ENCODE measurements at regions not wholly inside any gene's neighbourhood (a gene's known extent, or its start where the extent isn't known, plus 50 kb on each side); places are given as distances from the start of the nearest gene placed in this dataset.

- no peak for DNase-seq
These were observed 53.7 kb upstream of the SMAD1 start for GRCh38 chr4:145427991-145428390.

GRCh38 chr4:145427221-145427620, 54.4 kb upstream of the SMAD1 start:
- DNase-seq: no peak

GRCh38 chr4:145423017-145423708, 58.5 kb upstream of the SMAD1 start:
- DNase-seq: no peak

- no peak for DNase-seq
These were observed 60.9 kb upstream of the SMAD1 start for GRCh38 chr4:145420595-145421214.

GRCh38 chr4:145418739-145419138, 62.9 kb upstream of the SMAD1 start:
- DNase-seq: no peak

GRCh38 chr4:145417348-145418130, 64.1 kb upstream of the SMAD1 start:
- no peak for DNase-seq

- no peak for DNase-seq
These were observed 66.8 kb upstream of the SMAD1 start for GRCh38 chr4:145414841-145415240.

- no peak for DNase-seq
These were observed 67.4 kb upstream of the SMAD1 start for GRCh38 chr4:145414226-145414625.

GRCh38 chr4:145406970-145407369, 74.7 kb upstream of the SMAD1 start:
- no peak for DNase-seq

GRCh38 chr4:145404761-145405160, 76.9 kb upstream of the SMAD1 start:
- DNase-seq: no peak

- DNase-seq: no peak
These were observed 85.1 kb upstream of the SMAD1 start for GRCh38 chr4:145396581-145396980.

GRCh38 chr4:145390571-145390970, 91.1 kb upstream of the SMAD1 start:
- no peak for DNase-seq

GRCh38 chr4:145389550-145389949, 92.1 kb upstream of the SMAD1 start:
- no peak for DNase-seq

- DNase-seq: no peak
These were observed 93.6 kb upstream of the SMAD1 start for GRCh38 chr4:145388043-145388442.

GRCh38 chr4:145387079-145387478, 94.6 kb upstream of the SMAD1 start:
- DNase-seq: no peak

GRCh38 chr4:145381163-145381562, 100.5 kb upstream of the SMAD1 start:
- DNase-seq: no peak

- no peak for DNase-seq
These were observed 101.5 kb upstream of the SMAD1 start for GRCh38 chr4:145380123-145380522.

GRCh38 chr4:145375416-145375815, 106.2 kb upstream of the SMAD1 start:
- no peak for DNase-seq

GRCh38 chr4:145352438-145353145, 129.1 kb upstream of the SMAD1 start:
- DNase-seq: no peak

GRCh38 chr4:145351922-145352321, 129.7 kb upstream of the SMAD1 start:
- no peak for DNase-seq

- DNase-seq: no peak
These were observed 130.5 kb upstream of the SMAD1 start for GRCh38 chr4:145351162-145351561.

GRCh38 chr4:145348291-145348690, 133.4 kb upstream of the SMAD1 start:
- no peak for DNase-seq

- no peak for DNase-seq
These were observed 134.0 kb upstream of the SMAD1 start for GRCh38 chr4:145347684-145348083.

Data from SW 1271 (cell line).